AG08395 (cell line): ENCODE measurements at regions not wholly inside any gene's neighbourhood (a gene's known extent, or its start where the extent isn't known, plus 50 kb on each side); places are given as distances from the start of the nearest gene placed in this dataset.
"Not testable (repeated sequence)": the region's sequence is repeated elsewhere in the genome, so short reads cannot be mapped to it uniquely, and the experiment has no call there.

Experiments used
- DNase-seq: peaks from one replicate; pipeline ENCODE4 v3.0.0; 2012; ENCODE audit warnings: mixed read lengths, low spot score

- no peak for DNase-seq
Measured at GRCh38 chr1:89436856-89437255, 73.0 kb downstream of the GBP6 start.

- DNase-seq = not testable (repeated sequence)
Measured at GRCh38 chr1:89438301-89438700, 74.4 kb downstream of the GBP6 start.

GRCh38 chr1:89440911-89441310 lies 77.1 kb downstream of the GBP6 start:
- no peak for DNase-seq

GRCh38 chr1:89444791-89445190 lies 79.8 kb upstream of the LRRC8B start:
- DNase-seq = no peak

GRCh38 chr1:89451011-89451410 lies 73.6 kb upstream of the LRRC8B start:
- DNase-seq = no peak

- DNase-seq = no peak
Measured at GRCh38 chr1:89453123-89453972, 71.3 kb upstream of the LRRC8B start.

- DNase-seq = peak; percentile 69
Measured at GRCh38 chr1:89454845-89455521, 69.6 kb upstream of the LRRC8B start.

GRCh38 chr1:89457046-89457445 lies 67.6 kb upstream of the LRRC8B start:
- DNase-seq = no peak

GRCh38 chr1:89459081-89459480 lies 65.5 kb upstream of the LRRC8B start:
- no peak for DNase-seq

GRCh38 chr1:89460325-89460724 lies 64.3 kb upstream of the LRRC8B start:
- no peak for DNase-seq

GRCh38 chr1:89462250-89462649 lies 62.4 kb upstream of the LRRC8B start:
- DNase-seq = no peak

- DNase-seq = no peak
Measured at GRCh38 chr1:89464008-89464407, 60.6 kb upstream of the LRRC8B start.

GRCh38 chr1:89465201-89465600 lies 59.4 kb upstream of the LRRC8B start:
- DNase-seq = no peak

- DNase-seq = no peak
Measured at GRCh38 chr1:89466307-89466930, 58.2 kb upstream of the LRRC8B start.

GRCh38 chr1:89472253-89472652 lies 52.4 kb upstream of the LRRC8B start:
- no peak for DNase-seq

GRCh38 chr1:89472886-89473417 lies 51.7 kb upstream of the LRRC8B start:
- no peak for DNase-seq
